GM19395 (cell line): ENCODE measurements at regions not wholly inside any gene's neighbourhood (a gene's known extent, or its start where the extent isn't known, plus 50 kb on each side); places are given as distances from the start of the nearest gene placed in this dataset.
"Not testable (repeated sequence)": the region's sequence is repeated elsewhere in the genome, so short reads cannot be mapped to it uniquely, and the experiment has no call there.

Source experiments
- ATAC-seq: cut with Tn5 transposase; IDR thresholded peaks from one replicate; pipeline ENCODE4 v1.9.1; 2021; ENCODE audit warnings: mild to moderate bottlenecking, moderate library complexity; ENCODE audit not compliant: unreplicated experiment

DNA sequence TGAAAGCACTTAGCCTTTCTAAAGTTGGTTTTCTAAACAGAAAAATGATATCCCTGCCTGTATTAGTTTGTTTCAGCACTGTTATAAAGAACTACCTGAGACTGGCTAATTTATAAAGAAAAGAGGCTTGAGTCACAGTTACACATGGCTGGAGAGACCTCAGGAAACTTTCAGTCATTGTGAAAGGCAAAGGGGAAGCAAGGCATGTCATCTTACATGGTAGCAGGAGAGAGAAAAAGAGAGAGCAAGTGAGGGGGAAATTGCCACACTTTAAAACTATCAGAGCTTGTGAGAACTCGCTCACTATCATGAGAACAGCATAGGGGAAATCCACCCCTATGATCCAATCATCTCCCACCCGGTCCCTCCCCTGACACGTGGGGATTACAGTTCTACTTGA lies 64.9 kb downstream of the FAM170A start:
- ATAC-seq: no peak

DNA sequence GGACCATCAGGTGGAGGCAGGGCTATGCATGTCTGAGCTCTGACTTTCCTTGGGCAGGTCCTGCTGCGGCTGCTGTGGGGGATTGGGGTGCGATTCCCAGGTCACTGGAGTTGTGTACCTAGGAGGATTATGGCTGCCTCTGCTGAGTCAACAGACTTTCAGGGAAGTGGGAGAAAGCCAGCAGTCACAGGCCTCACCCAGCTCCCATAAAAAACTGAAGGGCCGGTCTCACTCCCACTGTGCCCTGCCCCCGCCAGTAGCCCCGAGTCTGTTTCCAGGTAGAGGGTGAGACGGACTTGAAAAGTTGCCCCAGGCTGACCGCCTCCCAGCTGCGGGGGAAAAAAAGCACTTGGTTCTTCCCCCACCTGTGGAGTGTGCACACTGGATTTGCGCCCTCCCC lies 76.7 kb downstream of the FAM170A start:
- ATAC-seq: no peak

DNA sequence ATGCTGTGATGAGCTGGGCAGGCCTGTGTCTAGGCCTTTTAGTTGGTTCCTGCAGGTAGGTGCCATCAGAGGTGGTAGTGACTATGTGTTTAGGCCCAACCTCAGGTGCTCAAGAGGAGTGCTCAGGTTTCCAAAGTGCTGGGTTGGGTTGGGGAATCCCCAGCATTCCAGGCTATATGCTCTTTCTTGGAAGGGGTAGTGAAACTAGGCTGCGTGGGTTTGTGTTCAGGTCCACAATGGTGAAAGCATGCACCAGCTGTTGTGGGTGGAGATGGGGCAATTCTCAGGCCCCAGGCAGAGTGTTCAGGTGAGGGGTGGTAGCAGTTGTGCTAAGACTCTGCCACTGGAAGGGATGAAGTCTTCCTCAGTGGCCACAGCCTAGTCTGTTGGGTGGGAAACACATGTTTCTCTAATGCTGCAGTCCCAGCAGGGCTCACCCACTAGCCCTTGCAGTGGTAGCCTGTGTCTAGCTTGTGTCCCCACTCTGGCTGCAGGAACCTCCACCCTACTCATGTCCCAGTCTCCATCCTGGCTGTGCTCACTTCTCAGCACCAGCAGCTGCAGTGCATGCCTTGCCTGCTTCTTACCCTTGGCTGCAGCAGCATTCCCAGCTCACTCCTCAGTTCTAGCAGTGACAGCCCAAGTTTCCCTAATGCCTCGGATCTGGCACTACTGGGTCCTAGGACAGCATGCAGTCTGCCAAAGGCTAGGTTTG lies 78.9 kb downstream of the FAM170A start:
- ATAC-seq: no peak

DNA sequence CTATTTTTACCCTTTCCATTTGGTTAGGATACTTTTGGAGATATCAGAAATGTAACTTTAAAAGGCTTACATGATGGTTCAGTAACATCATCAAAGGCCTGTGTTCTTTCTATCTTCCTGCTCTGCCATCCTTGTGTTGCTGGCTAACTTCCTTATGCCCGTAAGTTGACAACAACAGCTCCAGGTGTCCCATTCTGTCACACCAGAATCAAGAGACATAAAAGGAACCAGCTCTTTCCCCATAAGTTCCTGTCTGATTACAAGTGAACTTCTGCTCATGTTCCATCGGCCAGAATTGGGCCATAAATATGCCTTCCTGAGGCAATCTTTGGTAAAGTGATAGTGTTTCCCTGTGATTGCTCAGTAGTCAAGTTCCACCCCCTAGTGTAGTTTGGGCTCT lies 92.4 kb downstream of the FAM170A start:
- no peak for ATAC-seq

DNA sequence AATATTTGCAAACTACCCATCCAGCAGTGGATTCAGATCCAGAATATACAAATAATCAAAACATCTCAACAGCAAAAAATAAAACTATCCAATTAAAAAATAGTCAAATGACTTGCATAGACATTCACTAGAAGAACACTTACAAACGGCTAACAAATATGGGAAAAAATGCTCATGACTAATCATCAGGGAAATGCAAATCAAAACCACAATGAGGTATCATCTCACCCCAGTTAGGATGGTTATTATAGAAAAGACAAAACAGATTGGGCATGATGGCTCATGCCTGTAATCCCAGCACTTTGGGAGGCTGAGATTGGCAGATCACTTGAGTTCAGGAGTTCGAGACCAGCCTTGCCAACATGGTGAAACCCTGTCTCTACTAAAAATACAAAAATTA lies 95.9 kb downstream of the FAM170A start:
- ATAC-seq: not testable (repeated sequence)

DNA sequence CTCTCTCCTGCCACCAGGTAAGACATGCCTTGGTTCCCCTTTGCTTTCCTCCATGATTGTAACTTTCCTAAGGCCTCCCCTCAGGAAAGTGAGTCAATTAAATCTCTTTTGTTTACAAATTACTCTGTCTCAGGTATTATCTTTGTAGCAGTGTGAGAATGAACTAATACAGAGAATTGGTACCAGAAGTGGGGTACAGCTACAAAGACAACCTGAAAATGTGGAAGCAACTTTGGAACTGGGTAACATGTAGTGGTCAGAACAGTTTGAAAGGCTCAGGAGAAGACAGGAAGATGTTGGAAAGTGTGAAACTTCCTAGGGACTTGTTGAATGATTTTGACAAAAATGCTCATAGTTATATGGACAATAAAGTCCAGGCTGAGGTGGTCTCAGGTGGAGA lies 97.2 kb downstream of the FAM170A start:
- ATAC-seq: no peak

DNA sequence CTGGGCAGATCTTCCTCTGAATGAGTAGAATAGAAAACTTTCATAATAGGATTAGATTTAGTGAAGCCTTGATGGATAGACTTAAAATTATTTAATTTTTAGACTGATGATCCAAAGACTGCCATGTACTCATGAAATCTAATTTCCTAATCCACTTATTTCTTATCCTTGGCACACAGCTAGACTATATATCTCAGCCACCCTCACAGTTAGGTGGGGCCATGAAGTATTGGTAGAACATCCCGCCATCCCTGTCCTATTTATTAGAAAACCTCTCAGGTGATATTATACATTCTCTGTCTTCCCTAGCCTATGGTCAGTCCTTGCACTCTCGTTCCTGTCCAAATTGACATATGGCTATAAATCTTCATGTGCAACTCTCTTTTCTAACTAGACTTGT lies 110.9 kb downstream of the FAM170A start:
- ATAC-seq: no peak

DNA sequence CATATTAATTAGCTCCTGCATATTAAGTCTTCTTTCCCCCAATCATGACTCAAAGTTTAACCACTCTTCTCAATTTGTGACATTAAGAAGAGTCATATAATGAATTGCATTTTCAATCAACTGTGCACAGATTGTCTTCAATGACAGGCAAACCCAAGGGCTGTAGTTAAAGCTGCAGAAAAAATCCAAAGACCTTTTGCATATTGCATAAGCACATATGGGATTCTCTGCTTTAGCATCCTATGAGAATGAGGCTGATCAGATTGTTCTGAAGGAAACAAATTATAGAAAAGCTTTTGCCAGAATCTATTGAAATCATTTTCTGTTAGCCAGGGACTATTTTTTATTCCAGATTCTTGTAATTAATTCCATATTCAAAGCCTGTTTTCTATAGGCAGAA lies 112.3 kb downstream of the FAM170A start:
- ATAC-seq: no peak

DNA sequence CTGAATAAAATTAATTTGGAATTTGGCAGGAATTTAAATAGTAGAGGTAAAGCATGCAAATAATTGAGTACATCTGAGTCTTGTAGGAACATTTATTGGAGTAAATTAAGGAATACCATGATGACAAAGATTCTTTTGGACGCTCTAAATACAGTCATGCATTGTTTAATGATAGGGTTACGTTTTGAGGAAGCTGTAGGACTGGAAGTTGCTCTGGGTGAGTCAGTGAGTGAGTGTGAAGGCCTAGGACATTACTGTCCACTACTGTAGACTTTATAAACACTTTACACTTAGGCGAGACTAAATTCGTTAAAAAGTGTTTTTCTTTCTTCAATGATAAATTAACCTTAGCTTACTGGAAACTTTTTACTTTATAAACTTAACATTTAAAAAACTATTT lies 113.0 kb downstream of the FAM170A start:
- ATAC-seq: no peak

DNA sequence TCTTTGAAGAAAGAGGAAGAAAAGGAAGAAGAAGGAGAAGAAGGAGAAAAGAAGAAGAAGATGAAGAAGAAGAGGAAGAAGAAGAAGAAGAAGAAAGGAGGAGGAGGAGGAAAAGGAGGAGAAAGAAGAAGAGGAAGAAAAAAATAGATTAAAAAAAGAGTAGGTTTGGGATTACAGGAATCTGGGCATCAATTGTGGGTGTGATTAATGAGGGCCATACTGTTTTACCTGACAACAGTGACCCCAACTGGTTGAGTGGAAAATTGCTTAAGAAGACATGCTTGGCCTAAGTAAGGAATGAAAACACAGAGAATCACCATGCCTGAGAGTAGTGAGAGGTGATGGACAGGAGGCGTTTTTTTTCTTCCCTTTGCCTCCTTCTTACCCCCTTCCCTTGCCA lies 114.6 kb downstream of the FAM170A start:
- ATAC-seq: peak; percentile 97

DNA sequence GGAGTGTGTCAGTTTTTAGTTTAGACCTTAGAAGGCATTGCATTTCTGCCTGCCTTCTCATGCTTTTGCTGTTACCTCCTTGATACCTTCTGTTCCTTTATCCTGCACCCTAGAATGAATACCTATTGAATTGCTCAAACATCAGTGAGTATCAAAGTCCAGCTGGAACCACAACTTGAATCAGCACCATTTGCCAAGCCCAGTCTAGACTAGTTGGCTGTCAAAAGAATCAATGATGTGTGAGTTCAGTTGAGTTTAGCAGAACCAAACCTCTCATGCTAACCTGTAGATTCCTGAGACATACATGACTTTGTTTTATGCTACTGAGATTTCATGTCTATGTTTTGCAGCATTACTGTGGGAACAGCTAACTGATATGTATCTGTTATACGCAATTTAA lies 116.6 kb downstream of the FAM170A start:
- ATAC-seq: no peak

DNA sequence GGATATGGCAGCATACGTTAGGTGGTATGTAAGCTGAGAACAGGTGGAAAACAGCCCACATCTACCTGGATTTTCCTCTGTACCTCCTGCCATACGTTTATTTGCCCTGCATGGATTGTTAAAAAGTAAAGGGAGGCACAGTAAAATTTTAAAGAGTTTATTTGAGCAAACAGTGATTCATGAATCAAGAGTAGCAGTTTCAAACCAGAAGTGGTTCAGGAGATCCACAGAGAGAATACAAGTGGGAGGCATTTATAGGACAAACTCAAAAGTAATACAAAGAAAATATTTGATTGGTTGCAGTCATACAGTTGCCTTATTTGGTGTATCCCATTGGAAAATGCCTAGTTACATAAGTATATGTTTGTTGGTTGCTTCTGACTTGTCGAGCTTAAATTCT lies 117.6 kb downstream of the FAM170A start:
- no peak for ATAC-seq

DNA sequence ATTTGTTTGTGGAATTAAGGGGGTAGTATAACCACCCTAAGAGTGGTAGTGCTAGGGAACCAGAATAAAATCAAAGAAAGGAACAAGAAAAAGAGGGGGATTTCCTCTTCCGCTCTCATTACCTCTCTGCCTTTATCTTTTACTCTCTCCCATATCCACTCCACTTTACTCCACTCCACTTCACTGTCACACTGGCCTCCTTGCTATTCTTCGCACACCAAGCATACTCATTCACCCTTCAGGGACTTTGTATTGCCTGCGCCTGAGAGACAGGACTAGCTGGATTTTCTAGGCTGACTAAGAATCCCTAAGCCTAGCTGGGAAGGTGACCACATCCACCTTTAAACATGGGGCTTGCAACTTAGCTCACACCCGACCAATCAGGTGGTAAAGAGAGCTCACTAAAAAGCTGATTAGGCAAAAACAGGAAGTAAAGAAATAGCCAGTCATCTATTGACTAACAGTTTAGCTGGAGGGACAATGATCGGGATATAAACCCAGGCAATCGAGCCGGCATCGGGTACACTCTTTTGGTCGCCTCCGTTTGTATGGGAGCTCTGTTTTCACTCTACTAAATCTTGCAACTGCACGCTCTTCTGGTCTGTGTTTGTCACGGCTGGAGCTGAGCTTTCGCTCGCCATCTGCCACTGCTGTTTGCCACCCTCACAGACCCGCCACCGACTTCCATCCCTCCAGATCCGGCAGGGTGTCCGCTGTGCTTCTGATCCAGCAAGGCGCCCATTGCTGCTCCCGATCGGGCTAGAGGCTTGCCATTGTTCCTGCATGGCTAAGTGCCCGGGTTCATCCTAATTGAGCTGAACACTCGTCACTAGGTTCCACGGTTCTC lies 121.8 kb downstream of the FAM170A start:
- ATAC-seq: no peak

DNA sequence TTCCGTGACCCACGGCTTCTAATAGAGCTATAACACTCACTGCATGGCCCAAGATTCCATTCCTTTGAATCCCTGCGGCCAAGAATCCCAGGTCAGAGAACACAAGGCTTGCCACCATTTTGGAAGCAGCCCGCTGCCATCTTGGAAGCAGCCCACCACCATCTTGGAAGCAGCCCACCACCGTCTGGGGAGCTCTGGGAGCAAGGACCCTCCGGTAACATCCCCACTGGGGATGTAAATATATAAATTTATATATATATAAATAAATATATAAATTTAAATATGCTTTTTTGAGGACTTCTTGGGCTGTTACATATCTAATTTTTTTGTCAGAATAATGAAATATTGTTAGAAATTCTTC lies 122.4 kb downstream of the FAM170A start:
- ATAC-seq: no peak

DNA sequence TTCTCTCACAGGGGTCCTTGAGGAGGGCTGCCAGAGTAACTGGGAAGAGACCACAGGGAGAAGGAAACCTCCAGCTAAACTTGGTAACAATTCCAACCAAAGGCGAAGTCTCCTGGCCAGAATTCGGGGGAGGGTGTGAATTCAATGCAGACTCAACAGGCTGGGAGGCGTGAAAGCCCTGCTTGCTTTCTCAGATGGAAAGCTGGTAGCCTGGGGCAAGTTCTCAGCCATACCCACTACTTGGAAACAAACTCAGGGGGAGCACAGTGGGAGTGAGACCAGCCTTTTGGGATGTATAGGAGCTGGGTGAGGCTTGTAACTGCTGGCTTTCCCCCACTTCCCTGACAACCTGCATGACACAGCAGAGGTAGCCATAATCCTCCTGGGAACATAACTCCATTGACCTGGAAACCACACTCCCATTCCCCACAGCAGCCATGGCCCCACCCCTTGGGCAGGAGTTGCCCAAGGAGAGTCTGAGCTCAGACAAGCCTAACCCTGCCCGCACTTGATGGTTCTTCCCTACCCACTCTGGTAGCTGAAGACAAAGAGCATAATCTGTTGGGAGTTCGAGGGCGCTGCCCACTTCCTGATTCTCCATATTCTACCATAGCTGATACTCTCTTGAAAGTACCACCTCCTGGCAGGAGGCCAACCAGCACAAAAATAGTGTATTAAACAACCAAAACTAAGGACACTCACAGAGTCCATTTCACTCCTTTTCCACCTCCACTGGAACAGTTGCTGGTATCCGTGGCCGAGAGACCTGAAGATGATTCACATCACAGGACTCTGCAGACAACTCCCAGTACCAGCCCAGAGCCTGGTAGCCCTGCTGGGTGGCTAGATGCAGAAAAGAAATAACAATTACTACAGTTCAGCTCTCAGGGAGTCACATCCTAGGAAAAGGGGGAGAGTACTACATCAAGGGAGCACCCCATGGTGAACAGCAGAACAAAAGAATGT lies 123.8 kb downstream of the FAM170A start:
- no peak for ATAC-seq

DNA sequence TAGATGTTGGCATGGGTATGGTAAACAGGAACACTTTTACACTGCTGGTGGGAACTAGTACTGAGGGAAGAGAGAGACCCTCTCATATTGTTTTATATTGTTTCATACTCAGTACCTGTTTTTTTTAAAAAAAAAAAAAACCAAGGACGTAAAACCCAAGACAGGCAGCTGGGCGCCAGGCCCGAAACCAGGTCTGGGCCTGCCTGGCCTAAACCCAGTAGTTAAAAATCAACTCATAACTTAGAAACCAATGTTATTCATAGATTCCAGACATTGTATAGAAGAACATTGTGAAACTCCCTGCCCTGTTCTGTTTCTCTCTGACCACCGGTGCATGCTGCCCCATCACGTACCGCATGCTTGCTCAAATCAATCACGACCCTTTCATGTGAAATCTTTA lies 125.5 kb downstream of the FAM170A start:
- ATAC-seq: not testable (repeated sequence)

DNA sequence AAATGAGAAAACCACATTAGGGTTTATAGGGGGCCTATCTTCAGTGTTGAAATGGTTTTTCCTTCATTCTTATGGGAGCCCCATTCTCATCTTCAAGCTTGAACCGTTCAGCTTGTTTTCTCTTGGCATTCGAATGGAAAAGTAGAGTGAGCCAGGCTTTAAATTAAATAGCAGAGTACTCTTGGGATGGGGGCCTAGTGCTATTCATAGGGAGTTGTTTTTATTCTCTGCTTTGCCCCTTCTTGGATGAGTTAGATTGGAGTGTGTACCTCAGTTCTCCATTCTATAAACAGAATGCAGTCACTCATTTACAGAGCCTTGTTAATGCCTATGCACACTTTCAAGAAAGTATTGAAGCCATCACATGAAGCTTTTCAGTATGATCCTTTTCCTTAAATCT lies 127.9 kb downstream of the FAM170A start:
- no peak for ATAC-seq

DNA sequence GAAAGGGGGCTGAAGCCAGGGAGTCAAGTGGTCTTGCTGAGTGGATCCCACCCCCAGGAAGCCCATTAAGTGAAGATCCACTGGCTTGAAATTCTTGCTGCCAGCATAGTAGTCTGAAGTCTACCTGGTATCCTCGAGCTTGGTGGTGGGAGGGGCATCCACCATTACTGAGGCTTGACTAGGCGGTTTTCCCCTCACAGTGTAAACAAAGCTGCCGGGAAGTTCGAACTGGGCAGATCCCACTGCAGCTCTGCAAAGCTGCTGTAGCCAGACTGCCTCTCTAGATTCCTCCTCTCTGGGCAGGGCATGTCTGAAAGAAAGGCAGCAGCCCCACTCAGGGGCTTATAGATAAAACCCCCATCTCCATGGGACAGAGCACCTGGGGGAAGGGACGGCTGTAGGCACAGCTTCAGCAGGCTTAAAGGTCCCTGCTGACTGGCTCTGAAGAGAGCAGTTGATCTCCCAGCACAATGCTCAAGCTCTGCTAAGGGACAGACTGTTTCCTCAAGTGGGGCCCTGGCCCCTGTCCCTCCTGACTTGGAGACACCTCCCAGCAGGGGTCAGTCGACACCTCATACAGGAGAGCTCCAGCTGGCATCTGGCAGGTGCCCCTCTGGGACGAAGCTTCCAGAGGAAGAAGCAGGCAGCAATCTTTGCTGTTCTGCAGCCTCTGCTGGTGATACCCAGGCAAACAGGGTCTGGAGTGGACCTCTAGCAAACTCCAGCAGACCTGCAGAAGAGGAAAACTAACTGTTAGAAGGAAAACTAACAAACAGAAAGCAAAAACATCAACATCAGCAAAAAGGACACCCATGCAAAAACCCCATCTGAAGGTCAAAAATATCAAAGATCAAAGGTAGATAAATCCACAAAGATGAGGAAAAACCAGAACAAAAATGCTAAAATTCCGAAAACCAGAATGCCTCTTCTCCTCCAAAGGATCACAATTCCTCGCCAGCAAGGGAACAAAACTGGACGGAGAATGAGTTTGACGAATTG lies 140.6 kb downstream of the FAM170A start:
- not testable (repeated sequence) for ATAC-seq

DNA sequence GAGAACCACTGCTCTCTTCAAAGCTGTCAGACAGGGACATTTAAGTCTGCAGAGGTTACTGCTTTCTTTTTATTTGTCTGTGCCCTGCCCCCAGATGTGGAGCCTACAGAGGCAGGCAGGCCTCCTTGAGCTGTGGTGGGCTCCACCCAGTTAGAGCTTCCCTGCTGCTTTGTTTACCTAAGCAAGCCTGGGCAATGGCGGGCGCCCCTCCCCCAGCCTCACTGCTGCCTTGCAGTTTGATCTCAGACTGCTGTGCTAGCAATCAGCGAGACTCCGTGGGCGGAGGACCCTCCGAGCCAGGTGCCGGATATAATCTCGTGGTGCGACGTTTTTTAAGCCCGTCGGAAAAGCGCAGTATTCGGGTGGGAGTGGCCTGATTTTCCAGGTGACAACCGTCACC lies 150.8 kb downstream of the FAM170A start:
- ATAC-seq: not testable (repeated sequence)

DNA sequence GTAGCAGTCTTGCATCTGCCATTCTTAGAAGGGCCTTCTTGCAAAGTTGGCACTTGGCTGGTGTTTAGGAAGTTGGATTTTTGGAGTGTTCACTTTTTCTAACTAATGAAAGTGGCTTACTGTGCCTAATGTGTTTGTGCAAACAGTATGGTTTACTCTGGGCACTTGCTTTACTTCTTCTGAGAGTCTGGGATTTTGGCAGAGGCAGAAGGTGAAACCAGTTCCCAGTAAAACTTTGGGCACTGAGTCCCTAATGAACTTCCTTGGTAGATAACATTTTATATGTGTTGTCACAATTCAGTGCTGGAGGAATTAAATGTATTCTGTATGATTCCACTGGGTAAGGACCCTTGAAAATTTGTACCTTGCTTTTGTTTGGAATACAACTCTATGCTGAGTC lies 155.7 kb downstream of the FAM170A start:
- ATAC-seq: no peak
